ENCODE measurements at regions not wholly inside any gene's neighbourhood (a gene's known extent, or its start where the extent isn't known, plus 50 kb on each side); places are given as distances from the start of the nearest gene placed in this dataset.
"Not testable (repeated sequence)": the region's sequence is repeated elsewhere in the genome, so short reads cannot be mapped to it uniquely, and the experiment has no call there.

GRCh38 chr1:120248726-120249427 is 72.6 kb upstream of the SEC22B start:
- TF ChIP-seq CTCF, POLR2A (IDR thresholded peaks at IDR 0.05): not testable (repeated sequence)
